Loucy (cell line): ENCODE measurements at regions not wholly inside any gene's neighbourhood (a gene's known extent, or its start where the extent isn't known, plus 50 kb on each side); places are given as distances from the start of the nearest gene placed in this dataset.

ENCODE experiments used
- H2AFZ ChIP-seq: fragments of 200-600 bp; sonication (generic); 2 replicates; pipeline ENCODE4 v1.6.0; 2016; ENCODE audit warnings: antibody characterized with exemption, mild to moderate bottlenecking, low read length, moderate library complexity
- H3F3A ChIP-seq: fragments of 200-600 bp; 2 replicates; pipeline ENCODE4 v1.6.0; 2016; ENCODE audit warnings: antibody characterized with exemption, low read depth, mild to moderate bottlenecking
- H3K27me3 ChIP-seq: fragments of 200-600 bp; sonication (generic); 2 replicates; pipeline ENCODE4 v1.6.1; 2014; ENCODE audit warnings: low read length, mild to moderate bottlenecking; ENCODE audit not compliant: insufficient read depth, poor library complexity, severe bottlenecking
- H3K36me3 ChIP-seq: fragments of 200-600 bp; sonication (generic); 2 replicates; pipeline ENCODE4 v1.6.1; 2016; ENCODE audit warnings: low read length; ENCODE audit not compliant: insufficient read depth
- H3K4me1 ChIP-seq: fragments of 200-600 bp; sonication (generic); 2 replicates; pipeline ENCODE4 v1.5.1; 2014; ENCODE audit warnings: low read length, mild to moderate bottlenecking; ENCODE audit not compliant: insufficient read depth, poor library complexity, severe bottlenecking
- H3K4me2 ChIP-seq: fragments of 200-600 bp; sonication (generic); 2 replicates; pipeline ENCODE4 v1.6.0; 2014; ENCODE audit warnings: antibody characterized with exemption, low read length, low read depth, mild to moderate bottlenecking; ENCODE audit not compliant: poor library complexity, severe bottlenecking
- H3K4me3 ChIP-seq: fragments of 200-600 bp; sonication (generic); 2 replicates; pipeline ENCODE4 v1.5.1; 2014; ENCODE audit warnings: low read length, mild to moderate bottlenecking, mixed read lengths; ENCODE audit not compliant: poor library complexity, severe bottlenecking
- H3K79me2 ChIP-seq: fragments of 200-600 bp; sonication (generic); 2 replicates; pipeline ENCODE4 v1.6.1; 2014; ENCODE audit warnings: low read length; ENCODE audit not compliant: insufficient read depth
- H3K9ac ChIP-seq: fragments of 200-600 bp; sonication (generic); 2 replicates; pipeline ENCODE4 v1.6.0; 2014; ENCODE audit warnings: mild to moderate bottlenecking, low read depth, low read length, moderate library complexity; ENCODE audit not compliant: poor library complexity, severe bottlenecking
- H3K9me2 ChIP-seq: fragments of 200-600 bp; sonication (generic); replicated peaks from 2 replicates; pipeline ENCODE4 v1.6.1; 2016; ENCODE audit warnings: low read depth, low read length, mixed read lengths
- H3K9me3 ChIP-seq: fragments of 200-600 bp; sonication (generic); 2 replicates; pipeline ENCODE4 v1.6.1; 2014; ENCODE audit warnings: mild to moderate bottlenecking, antibody characterized with exemption, low read length, low read depth; ENCODE audit not compliant: insufficient read depth
- H4K20me1 ChIP-seq: fragments of 200-600 bp; sonication (generic); 2 replicates; pipeline ENCODE4 v1.6.0; 2014; ENCODE audit warnings: antibody characterized with exemption, low read length, mild to moderate bottlenecking; ENCODE audit not compliant: insufficient read depth, poor library complexity, severe bottlenecking
- CTCF ChIP-seq: fragments of 200-600 bp; sonication (generic); conservative IDR thresholded peaks from 2 replicates; pipeline ENCODE4 v1.5.1; 2014; ENCODE audit warnings: mild to moderate bottlenecking, antibody characterized with exemption, low read length
- EZH2phosphoT487 ChIP-seq: fragments of 200-600 bp; IDR thresholded peaks from 2 replicates; pipeline ENCODE4 v1.6.1; 2018; ENCODE audit warnings: antibody characterized with exemption, mild to moderate bottlenecking, moderate library complexity, borderline replicate concordance

GRCh38 chr2:23077596-23077995 is 307.4 kb upstream of the KLHL29 start:
- no peaks in the 10 kb centered on the region for H3K36me3 ChIP-seq
- H3K9me2 ChIP-seq, result no peaks in the 10 kb centered on the region
- no peak for TF ChIP-seq CTCF
- no peak for TF ChIP-seq EZH2phosphoT487
- no peaks in the 10 kb centered on the region for H4K20me1 ChIP-seq
- no peak overlapping the region for H2AFZ ChIP-seq
- no peak overlapping the region for H3K4me3 ChIP-seq
- no peaks in the 10 kb centered on the region for H3K4me1 ChIP-seq
- no peaks in the 10 kb centered on the region for H3F3A ChIP-seq
- H3K79me2 ChIP-seq, result no peaks in the 10 kb centered on the region
- H3K9ac ChIP-seq, result no peak overlapping the region
- no peak overlapping the region for H3K4me2 ChIP-seq
- no peaks in the 10 kb centered on the region for H3K27me3 ChIP-seq
- no peaks in the 10 kb centered on the region for H3K9me3 ChIP-seq

- H3K4me3 ChIP-seq, result no peak overlapping the region
- no peaks in the 10 kb centered on the region for H3K4me1 ChIP-seq
- no peaks in the 10 kb centered on the region for H3K36me3 ChIP-seq
- H3K4me2 ChIP-seq, result no peak overlapping the region
- TF ChIP-seq CTCF (no peak), EZH2phosphoT487 (no peak)
- H3K9me2 ChIP-seq, result no peaks in the 10 kb centered on the region
- H3K27me3 ChIP-seq, result no peaks in the 10 kb centered on the region
- H3K9ac ChIP-seq, result no peak overlapping the region
- H3K79me2 ChIP-seq, result no peaks in the 10 kb centered on the region
- H2AFZ ChIP-seq, result no peak overlapping the region
- H3K9me3 ChIP-seq, result no peaks in the 10 kb centered on the region
- no peaks in the 10 kb centered on the region for H3F3A ChIP-seq
- no peaks in the 10 kb centered on the region for H4K20me1 ChIP-seq
Measured at GRCh38 chr2:23078784-23079434, 306.1 kb upstream of the KLHL29 start.

- peaks cover 3% of the 10 kb centered on the region; the same call in 1 of the 2 replicates for H3K9me3 ChIP-seq
- no peak overlapping the region for H3K9ac ChIP-seq
- H3K4me1 ChIP-seq, result no peaks in the 10 kb centered on the region
- H2AFZ ChIP-seq, result no peak overlapping the region
- no peaks in the 10 kb centered on the region for H3K36me3 ChIP-seq
- H3K27me3 ChIP-seq, result no peaks in the 10 kb centered on the region
- TF ChIP-seq EZH2phosphoT487 (no peak), CTCF (no peak)
- no peaks in the 10 kb centered on the region for H3K79me2 ChIP-seq
- H3K9me2 ChIP-seq, result no peaks in the 10 kb centered on the region
- no peaks in the 10 kb centered on the region for H4K20me1 ChIP-seq
- no peaks in the 10 kb centered on the region for H3F3A ChIP-seq
- H3K4me3 ChIP-seq, result no peak overlapping the region
- H3K4me2 ChIP-seq, result no peak overlapping the region
Measured at GRCh38 chr2:23083966-23084365, 301.0 kb upstream of the KLHL29 start.
